GM23338 (cell line): ENCODE measurements at regions not wholly inside any gene's neighbourhood (a gene's known extent, or its start where the extent isn't known, plus 50 kb on each side); places are given as distances from the start of the nearest gene placed in this dataset.

Experiments
- ATAC-seq: fragments of 200-7000 bp; cut with Tn5 transposase; 3 replicates; pipeline ENCODE4 v1.9.1; 2020
- DNase-seq: peaks from one replicate; pipeline ENCODE4 v3.0.0-alpha.2; 2015; ENCODE audit warnings: low spot score
- H2AFZ ChIP-seq: fragments of 200-600 bp; sonication (generic); 2 replicates; pipeline ENCODE4 v1.8.0; 2016; ENCODE audit warnings: antibody characterized with exemption, mild to moderate bottlenecking, moderate library complexity
- H3F3A ChIP-seq: fragments of 200-600 bp; sonication (generic); replicated peaks from 2 replicates; pipeline ENCODE4 v1.8.0; 2017; ENCODE audit warnings: antibody characterized with exemption, mixed run types, low read depth
- H3K27ac ChIP-seq: fragments of 200-600 bp; sonication (generic); 2 replicates; pipeline ENCODE4 v1.6.1; 2016; ENCODE audit warnings: low read depth
- H3K27me3 ChIP-seq: fragments of 200-600 bp; sonication (generic); 2 replicates; pipeline ENCODE4 v1.8.0; 2016; ENCODE audit warnings: mild to moderate bottlenecking, mixed run types, moderate library complexity; ENCODE audit not compliant: insufficient read depth
- H3K36me3 ChIP-seq: fragments of 200-600 bp; sonication (generic); 2 replicates; pipeline ENCODE4 v1.8.0; 2016; ENCODE audit warnings: mild to moderate bottlenecking; ENCODE audit not compliant: insufficient read depth
- H3K4me1 ChIP-seq: fragments of 200-600 bp; sonication (generic); 2 replicates; pipeline ENCODE4 v1.8.0; 2016; ENCODE audit warnings: mild to moderate bottlenecking, moderate library complexity; ENCODE audit not compliant: insufficient read depth
- H3K4me2 ChIP-seq: fragments of 200-600 bp; sonication (generic); 2 replicates; pipeline ENCODE4 v1.7.1; 2017; ENCODE audit warnings: mixed run types
- H3K4me3 ChIP-seq: fragments of 200-600 bp; sonication (generic); 2 replicates; pipeline ENCODE4 v1.6.1; 2016; ENCODE audit warnings: mixed run types
- H3K79me2 ChIP-seq: fragments of 200-600 bp; sonication (generic); replicated peaks from 2 replicates; pipeline ENCODE4 v1.8.0; 2017; ENCODE audit warnings: mild to moderate bottlenecking; ENCODE audit not compliant: insufficient read depth
- H3K9me2 ChIP-seq: fragments of 200-600 bp; sonication (generic); 2 replicates; pipeline ENCODE4 v1.8.0; 2017; ENCODE audit not compliant: insufficient read depth
- H4K20me1 ChIP-seq: fragments of 200-600 bp; sonication (generic); replicated peaks from 2 replicates; pipeline ENCODE4 v1.8.0; 2017; ENCODE audit warnings: mild to moderate bottlenecking; ENCODE audit not compliant: insufficient read depth
- H3K27ac Mint-ChIP-seq: 2 replicates; pipeline ENCODE4 v1.8.0; 2020; ENCODE audit warnings: inconsistent platforms, mild to moderate bottlenecking, moderate library complexity, mixed read lengths
- H3K27me3 Mint-ChIP-seq: 3 replicates; pipeline ENCODE4 v1.8.0; 2022; ENCODE audit warnings: low read depth, mild to moderate bottlenecking, moderate library complexity, mixed read lengths, inconsistent platforms; ENCODE audit not compliant: insufficient read depth, poor library complexity
- H3K36me3 Mint-ChIP-seq: 3 replicates; pipeline ENCODE4 v1.8.0; 2021; ENCODE audit warnings: low read depth, mild to moderate bottlenecking, inconsistent platforms, moderate library complexity, mixed read lengths
- H3K4me1 Mint-ChIP-seq: 3 replicates; pipeline ENCODE4 v1.8.0; 2020; ENCODE audit warnings: mild to moderate bottlenecking, inconsistent platforms, mixed read lengths
- H3K4me3 Mint-ChIP-seq: 3 replicates; pipeline ENCODE4 v1.8.0; 2021; ENCODE audit warnings: moderate library complexity, mild to moderate bottlenecking, inconsistent platforms, mixed read lengths
- H3K9me3 Mint-ChIP-seq: 3 replicates; pipeline ENCODE4 v1.8.0; 2020; ENCODE audit warnings: moderate library complexity, mild to moderate bottlenecking, inconsistent platforms, mixed read lengths
- CREB1 ChIP-seq: fragments of 250-450 bp; sonication (Bioruptor Pico); IDR thresholded peaks from 2 replicates; pipeline ENCODE4 v1.5.0; 2020; ENCODE audit warnings: low read depth, mild to moderate bottlenecking, moderate library complexity
- CTCF ChIP-seq, 2 experiments: fragments of 200-600 bp in 1 of 2; sonication (generic) in 1 of 2; conservative IDR thresholded peaks; 2 replicates each; pipeline versions ENCODE4 v1.5.1 to v1.6.1; 2016 to 2017; ENCODE audit warnings: antibody characterized with exemption in 2 of 2, low read depth in 2 of 2, mild to moderate bottlenecking in 2 of 2, moderate library complexity in 1 of 2
- ETS1 ChIP-seq: IDR thresholded peaks from 2 replicates; pipeline ENCODE4 v1.6.1; 2016; ENCODE audit warnings: antibody characterized with exemption
- EZH2 ChIP-seq: fragments of 200-600 bp; sonication (generic); IDR thresholded peaks from one replicate; pipeline ENCODE4 v1.8.0; 2017; ENCODE audit warnings: antibody characterized with exemption, mild to moderate bottlenecking, low read depth; ENCODE audit not compliant: unreplicated experiment
- JUNB ChIP-seq: IDR thresholded peaks from one replicate; pipeline ENCODE4 v1.6.1; 2016; ENCODE audit warnings: antibody characterized with exemption; ENCODE audit not compliant: unreplicated experiment
- NANOG ChIP-seq: IDR thresholded peaks from 2 replicates; pipeline ENCODE4 v1.6.1; 2016; ENCODE audit warnings: antibody characterized with exemption, borderline replicate concordance
- POLR2AphosphoS5 ChIP-seq: IDR thresholded peaks from 2 replicates; pipeline ENCODE4 v1.6.1; 2016; ENCODE audit warnings: antibody characterized with exemption, low read depth
- REST ChIP-seq: IDR thresholded peaks from one replicate; pipeline ENCODE4 v1.6.1; 2018; ENCODE audit warnings: antibody characterized with exemption; ENCODE audit not compliant: unreplicated experiment
- STAT1 ChIP-seq: IDR thresholded peaks from one replicate; pipeline ENCODE4 v1.6.1; 2016; ENCODE audit warnings: antibody characterized with exemption; ENCODE audit not compliant: unreplicated experiment
- ZNF114 ChIP-seq: fragments of 250-450 bp; sonication (Bioruptor Pico); IDR thresholded peaks from 2 replicates; pipeline ENCODE4 v1.5.0; 2020; ENCODE audit warnings: mild to moderate bottlenecking, moderate library complexity
- ZNF331 ChIP-seq: fragments of 250-450 bp; sonication (Bioruptor Pico); IDR thresholded peaks from 2 replicates; pipeline ENCODE4 v1.5.0; 2020; ENCODE audit warnings: low read depth, mild to moderate bottlenecking, moderate library complexity

GRCh38 chr1:8084913-8085312, 58.8 kb upstream of the ERRFI1 start (continued):
- TF ChIP-seq ETS1 (no peak), CTCF (conservative IDR thresholded peaks at IDR 0.05; ENCODE audit: low read depth in 2 of 2) (no peak), ZNF331 (CRISPR knock-in tag) (no peak), JUNB (no peak), CREB1 (CRISPR knock-in tag) (no peak), ZNF114 (no peak), EZH2 (no peak), NANOG (no peak), STAT1 (no peak), POLR2AphosphoS5 (no peak), REST (no peak)

GRCh38 chr1:8083739-8084484, 57.8 kb upstream of the ERRFI1 start:
- H3K9me3 Mint-ChIP-seq: no peaks in the 10 kb centered on the region; the same call in 1 of the 3 replicates
- H3K36me3 ChIP-seq: no peaks in the 10 kb centered on the region
- no peak overlapping the region for H3K4me3 Mint-ChIP-seq
- H3K4me3 ChIP-seq: no peak overlapping the region
- H2AFZ ChIP-seq: peak overlapping the region; percentile 32; the same call in 1 of the 2 replicates
- no peak overlapping the region for H3K27ac ChIP-seq
- H3K27me3 ChIP-seq: no peaks in the 10 kb centered on the region
- TF ChIP-seq EZH2 (no peak), CTCF (conservative IDR thresholded peaks at IDR 0.05; ENCODE audit: low read depth in 2 of 2) (no peak), ZNF114 (no peak)
- no peaks in the 10 kb centered on the region for H3K79me2 ChIP-seq
- no peak overlapping the region for H3K4me2 ChIP-seq
- no peak for DNase-seq
- peaks cover 5% of the 10 kb centered on the region for H3K27me3 Mint-ChIP-seq
- H3K4me1 Mint-ChIP-seq: peaks cover under 1% of the 10 kb centered on the region
- H4K20me1 ChIP-seq: no peaks in the 10 kb centered on the region
- H3K9me2 ChIP-seq: peaks cover 7% of the 10 kb centered on the region; the same call in 1 of the 2 replicates
- no peak for ATAC-seq
- H3K4me1 ChIP-seq: no peaks in the 10 kb centered on the region; the same call in 1 of the 2 replicates
- no peaks in the 10 kb centered on the region for H3F3A ChIP-seq
- no peaks in the 10 kb centered on the region for H3K36me3 Mint-ChIP-seq
- no peak overlapping the region for H3K27ac Mint-ChIP-seq
